SU-DHL-6 (cell line): ENCODE measurements at regions not wholly inside any gene's neighbourhood (a gene's known extent, or its start where the extent isn't known, plus 50 kb on each side); places are given as distances from the start of the nearest gene placed in this dataset.

Experiments
- H2AFZ ChIP-seq: fragments of 200-600 bp; sonication (generic); 2 replicates; pipeline ENCODE4 v1.6.1; 2014; ENCODE audit warnings: low read depth, mild to moderate bottlenecking, moderate library complexity, mixed read lengths, antibody characterized with exemption, low read length; ENCODE audit not compliant: severe bottlenecking
- H3F3A ChIP-seq: fragments of 200-600 bp; shearing (Covaris generic); 2 replicates; pipeline ENCODE4 v1.6.0; 2016; ENCODE audit warnings: antibody characterized with exemption, mild to moderate bottlenecking; ENCODE audit not compliant: insufficient read depth
- H3K27ac ChIP-seq: fragments of 200-600 bp; sonication (generic); 2 replicates; pipeline ENCODE4 v1.5.1; 2016; ENCODE audit warnings: low read depth, mild to moderate bottlenecking, low read length, moderate library complexity, mixed read lengths
- H3K27me3 ChIP-seq: fragments of 200-600 bp; sonication (generic), shearing (Covaris generic); 2 replicates; pipeline ENCODE4 v1.6.0; 2014; ENCODE audit warnings: mild to moderate bottlenecking, low read length
- H3K36me3 ChIP-seq: fragments of 200-600 bp; sonication (generic); 2 replicates; pipeline ENCODE4 v1.6.1; 2014; ENCODE audit warnings: mild to moderate bottlenecking, low read length, mixed read lengths
- H3K4me2 ChIP-seq: fragments of 300-600, 200-600 bp; shearing (Covaris generic), sonication (generic); 2 replicates; pipeline ENCODE4 v1.6.0; 2014; ENCODE audit warnings: low read length, low read depth, mild to moderate bottlenecking; ENCODE audit not compliant: poor library complexity, severe bottlenecking
- H3K4me3 ChIP-seq: fragments of 200-600 bp; sonication (generic); 2 replicates; pipeline ENCODE4 v1.5.1; 2014; ENCODE audit warnings: antibody characterized with exemption, low read length, mild to moderate bottlenecking, mixed read lengths; ENCODE audit not compliant: insufficient read depth, poor library complexity, severe bottlenecking
- H3K79me2 ChIP-seq: fragments of 200-600 bp; sonication (generic); 2 replicates; pipeline ENCODE4 v1.6.1; 2014; ENCODE audit warnings: mild to moderate bottlenecking, low read length, moderate library complexity; ENCODE audit not compliant: insufficient read depth
- H3K9ac ChIP-seq: fragments of 200-600 bp; sonication (generic); 2 replicates; pipeline ENCODE4 v1.7.0; 2014; ENCODE audit warnings: mild to moderate bottlenecking, low read length
- H3K9me2 ChIP-seq: fragments of 200-600 bp; sonication (generic); replicated peaks from 2 replicates; pipeline ENCODE4 v1.6.1; 2014; ENCODE audit warnings: low read length; ENCODE audit not compliant: insufficient read depth
- H3K9me3 ChIP-seq: fragments of 200-600 bp; sonication (generic); 2 replicates; pipeline ENCODE4 v1.6.1; 2014; ENCODE audit warnings: low read length, mixed read lengths; ENCODE audit not compliant: insufficient read depth
- H4K20me1 ChIP-seq: fragments of 200-600 bp; sonication (generic); 2 replicates; pipeline ENCODE4 v1.6.1; 2014; ENCODE audit warnings: low read depth, mild to moderate bottlenecking, antibody characterized with exemption, low read length, moderate library complexity, mixed read lengths
- EZH2phosphoT487 ChIP-seq: fragments of 200-600 bp; sonication (generic), shearing (Covaris generic); conservative IDR thresholded peaks from 2 replicates; pipeline ENCODE4 v1.6.1; 2018; ENCODE audit warnings: mild to moderate bottlenecking, antibody characterized with exemption, low read length, moderate library complexity, mixed read lengths
- TF ChIP-seq, protein P1 (sequence below): fragments of 200-600 bp; sonication (generic); IDR thresholded peaks from one replicate; pipeline ENCODE4 v1.5.1; 2017; ENCODE audit warnings: antibody characterized with exemption, mild to moderate bottlenecking, low read length, moderate library complexity; ENCODE audit not compliant: insufficient read depth, poor library complexity, severe bottlenecking

DNA sequence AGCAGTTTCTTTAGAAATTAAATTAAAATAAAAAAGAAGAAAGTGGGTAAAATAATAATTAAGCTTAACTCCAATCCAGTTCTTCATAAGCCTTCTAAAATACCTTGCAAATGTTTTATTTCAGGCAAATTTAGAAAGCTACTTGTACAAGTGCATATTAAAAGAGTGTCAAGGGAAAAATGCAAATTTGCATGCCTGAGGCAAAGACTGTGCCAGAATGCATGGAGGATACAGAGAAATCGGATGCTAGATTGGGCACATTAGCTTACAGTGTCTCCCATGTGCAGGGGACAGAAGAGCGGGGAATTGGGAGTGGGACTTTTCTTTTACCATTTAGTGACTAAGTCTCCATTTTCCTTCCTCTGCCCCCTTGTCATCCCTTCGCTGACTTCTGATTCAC is 173.0 kb upstream of the NWD2 start:
- TF ChIP-seq EZH2phosphoT487: no peak
- TF ChIP-seq, protein P1, sequence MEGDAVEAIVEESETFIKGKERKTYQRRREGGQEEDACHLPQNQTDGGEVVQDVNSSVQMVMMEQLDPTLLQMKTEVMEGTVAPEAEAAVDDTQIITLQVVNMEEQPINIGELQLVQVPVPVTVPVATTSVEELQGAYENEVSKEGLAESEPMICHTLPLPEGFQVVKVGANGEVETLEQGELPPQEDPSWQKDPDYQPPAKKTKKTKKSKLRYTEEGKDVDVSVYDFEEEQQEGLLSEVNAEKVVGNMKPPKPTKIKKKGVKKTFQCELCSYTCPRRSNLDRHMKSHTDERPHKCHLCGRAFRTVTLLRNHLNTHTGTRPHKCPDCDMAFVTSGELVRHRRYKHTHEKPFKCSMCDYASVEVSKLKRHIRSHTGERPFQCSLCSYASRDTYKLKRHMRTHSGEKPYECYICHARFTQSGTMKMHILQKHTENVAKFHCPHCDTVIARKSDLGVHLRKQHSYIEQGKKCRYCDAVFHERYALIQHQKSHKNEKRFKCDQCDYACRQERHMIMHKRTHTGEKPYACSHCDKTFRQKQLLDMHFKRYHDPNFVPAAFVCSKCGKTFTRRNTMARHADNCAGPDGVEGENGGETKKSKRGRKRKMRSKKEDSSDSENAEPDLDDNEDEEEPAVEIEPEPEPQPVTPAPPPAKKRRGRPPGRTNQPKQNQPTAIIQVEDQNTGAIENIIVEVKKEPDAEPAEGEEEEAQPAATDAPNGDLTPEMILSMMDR: no peak
- Histone ChIP-seq H3K9ac (no peak overlapping the region), H3K4me2 (no peak overlapping the region), H3K4me3 (no peak overlapping the region), H3K79me2 (no peaks in the 10 kb centered on the region), H2AFZ (no peak overlapping the region), H4K20me1 (no peaks in the 10 kb centered on the region), H3K27ac (no peak overlapping the region), H3K9me2 (no peaks in the 10 kb centered on the region), H3K27me3 (no peaks in the 10 kb centered on the region), H3K9me3 (no peaks in the 10 kb centered on the region), H3F3A (no peaks in the 10 kb centered on the region), H3K36me3 (no peaks in the 10 kb centered on the region)

DNA sequence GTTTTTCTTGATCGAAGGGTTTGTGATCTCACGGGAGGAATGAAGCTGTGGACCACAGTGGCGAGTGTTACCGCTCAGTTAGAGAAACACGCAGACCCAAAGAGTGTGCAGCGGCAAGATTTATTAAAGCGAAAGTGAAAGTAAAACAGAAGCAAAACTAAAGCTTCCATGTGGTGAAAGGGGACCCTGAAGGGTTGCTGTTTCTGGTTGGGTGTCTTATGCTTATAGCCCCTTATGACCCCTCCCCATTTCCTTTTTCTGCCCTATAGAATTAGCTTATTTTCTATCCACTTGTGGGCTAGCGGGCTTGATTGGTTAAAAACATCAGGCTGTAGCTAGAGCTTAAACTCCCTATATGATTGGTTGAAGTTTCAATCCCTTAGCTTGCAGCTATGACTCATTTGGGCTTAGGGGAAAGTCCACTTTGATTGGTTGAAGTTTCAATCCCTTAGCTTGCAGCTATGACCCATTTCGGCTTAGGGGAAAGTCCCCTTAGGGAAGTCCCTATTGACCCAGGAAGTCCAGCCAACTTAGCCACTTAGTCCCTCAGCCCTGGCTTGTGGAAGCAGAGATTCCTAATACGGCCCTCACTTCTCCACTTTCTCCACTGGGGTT is 171.2 kb upstream of the NWD2 start:
- H3K27ac ChIP-seq: no peak overlapping the region
- H3K9me2 ChIP-seq: no peaks in the 10 kb centered on the region
- no peak overlapping the region for H3K4me2 ChIP-seq
- TF ChIP-seq EZH2phosphoT487: no peak
- TF ChIP-seq, protein P1: no peak
- no peak overlapping the region for H3K4me3 ChIP-seq
- no peak overlapping the region for H2AFZ ChIP-seq
- no peaks in the 10 kb centered on the region for H3K36me3 ChIP-seq
- H3K9ac ChIP-seq: no peak overlapping the region
- H3K9me3 ChIP-seq: no peaks in the 10 kb centered on the region
- no peaks in the 10 kb centered on the region for H3F3A ChIP-seq
- no peaks in the 10 kb centered on the region for H3K27me3 ChIP-seq
- H4K20me1 ChIP-seq: no peaks in the 10 kb centered on the region
- H3K79me2 ChIP-seq: no peaks in the 10 kb centered on the region

DNA sequence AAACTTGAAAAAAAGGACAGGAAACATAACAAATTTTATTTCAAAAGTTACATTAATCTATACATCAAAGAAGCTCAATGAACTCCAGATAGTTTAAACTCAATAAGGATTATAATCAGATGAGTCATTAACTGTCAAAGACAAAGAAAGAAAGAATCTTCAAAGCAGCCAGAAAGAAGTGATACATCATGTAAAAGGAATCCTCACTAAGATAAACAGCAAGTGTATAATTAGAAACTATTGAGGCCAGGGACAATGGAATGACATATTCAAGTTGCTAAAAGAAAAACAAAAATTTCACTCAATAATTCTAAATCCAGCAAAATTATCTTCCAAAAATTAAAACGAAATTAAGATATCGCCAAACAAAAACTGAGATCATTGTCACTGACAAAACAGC is 161.6 kb upstream of the NWD2 start:
- Histone ChIP-seq H3K27me3 (no peaks in the 10 kb centered on the region), H2AFZ (no peak overlapping the region), H3K9ac (no peak overlapping the region), H3K4me3 (no peak overlapping the region), H3K36me3 (no peaks in the 10 kb centered on the region), H3K9me3 (no peaks in the 10 kb centered on the region), H3F3A (no peaks in the 10 kb centered on the region), H3K27ac (no peak overlapping the region), H4K20me1 (no peaks in the 10 kb centered on the region), H3K79me2 (no peaks in the 10 kb centered on the region), H3K4me2 (no peak overlapping the region), H3K9me2 (no peaks in the 10 kb centered on the region)
- no peak for TF ChIP-seq EZH2phosphoT487
- TF ChIP-seq, protein P1: no peak

DNA sequence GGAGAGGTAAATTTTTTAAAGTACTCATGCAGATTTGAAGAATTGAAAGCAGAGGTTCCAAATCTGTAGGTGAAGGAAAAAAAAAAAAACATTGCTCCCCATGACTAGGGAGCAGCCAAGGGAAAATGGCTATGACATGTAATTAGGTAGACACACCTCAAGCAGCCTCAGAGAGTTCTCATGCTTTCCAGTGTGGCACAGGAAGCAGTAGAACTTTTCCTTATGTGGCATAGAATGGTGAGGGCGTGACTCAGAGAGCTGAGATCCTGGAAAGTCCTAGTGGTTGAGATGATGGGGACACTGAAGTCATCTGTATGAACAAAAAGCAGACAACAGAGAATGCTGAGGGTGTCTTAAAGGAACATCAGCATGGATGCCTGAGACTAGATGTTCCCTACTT is 148.6 kb upstream of the NWD2 start:
- H3K27ac ChIP-seq: no peak overlapping the region
- H2AFZ ChIP-seq: no peak overlapping the region
- H3K9ac ChIP-seq: no peak overlapping the region
- no peaks in the 10 kb centered on the region for H3K36me3 ChIP-seq
- TF ChIP-seq, protein P1: no peak
- no peak for TF ChIP-seq EZH2phosphoT487
- H4K20me1 ChIP-seq: no peaks in the 10 kb centered on the region
- no peak overlapping the region for H3K4me3 ChIP-seq
- H3K79me2 ChIP-seq: no peaks in the 10 kb centered on the region
- no peak overlapping the region for H3K4me2 ChIP-seq
- H3K9me2 ChIP-seq: no peaks in the 10 kb centered on the region
- no peaks in the 10 kb centered on the region for H3K27me3 ChIP-seq
- no peaks in the 10 kb centered on the region for H3F3A ChIP-seq
- H3K9me3 ChIP-seq: no peaks in the 10 kb centered on the region
